HG03520 (cell line): ENCODE measurements at regions not wholly inside any gene's neighbourhood (a gene's known extent, or its start where the extent isn't known, plus 50 kb on each side); places are given as distances from the start of the nearest gene placed in this dataset.
"Not testable (repeated sequence)": the region's sequence is repeated elsewhere in the genome, so short reads cannot be mapped to it uniquely, and the experiment has no call there.

Experiments used
- ATAC-seq: cut with Tn5 transposase; IDR thresholded peaks from one replicate; pipeline ENCODE4 v1.9.1; 2021; ENCODE audit warnings: mild to moderate bottlenecking, moderate library complexity; ENCODE audit not compliant: unreplicated experiment

GRCh38 chr13:109264603-109265437, 521.6 kb downstream of the IRS2 start:
- not testable (repeated sequence) for ATAC-seq

GRCh38 chr13:109257761-109258157, 528.6 kb downstream of the IRS2 start:
- ATAC-seq, result not testable (repeated sequence)
